Endothelial cell of umbilical vein (primary cell): ENCODE measurements at regions not wholly inside any gene's neighbourhood (a gene's known extent, or its start where the extent isn't known, plus 50 kb on each side); places are given as distances from the start of the nearest gene placed in this dataset.

Experiments used
- BruUV-seq: library from RNA; stranded (reverse); fragments of 400-500 nt; replicated peaks from 2 replicates; lab custom pipeline; 2021; lab: Mats Ljungman, UMichigan
- CTCF ChIA-PET: fragments of 300-600, 350-600 bp; sonication (Branson Sonifier 250); formaldehyde crosslinking; loops from one replicate; lab custom pipeline; 2021; ENCODE audit warnings: antibody characterized with exemption, inconsistent platforms; lab: Charles Lee
- POLR2A ChIA-PET: fragments of 300-600, 350-600 bp; sonication (Branson Sonifier 250); formaldehyde crosslinking; loops from one replicate; lab custom pipeline; 2021; ENCODE audit warnings: antibody characterized with exemption, inconsistent platforms; lab: Charles Lee
- DNase-seq: peaks from one replicate; pipeline ENCODE4 v3.0.0-alpha.2; 2011; ENCODE audit warnings: low read depth, low spot score
- FAIRE-seq: peaks from 2 replicates; lab custom pipeline; 2011; peaks lifted over from hg19 to GRCh38; lab: Jason Lieb, UNC
- H2AFZ ChIP-seq: 2 replicates; pipeline ENCODE4 v1.6.0; 2012; ENCODE audit warnings: low read depth, low read length, control low read depth, inconsistent platforms
- H3K27ac ChIP-seq: 2 replicates; pipeline ENCODE4 v1.5.1; 2011; ENCODE audit warnings: low read depth, mild to moderate bottlenecking, control low read depth, low read length, moderate library complexity; ENCODE audit not compliant: insufficient read depth
- H3K27me3 ChIP-seq, 2 experiments: 2 replicates each; pipeline versions ENCODE4 v1.6.0 to v1.6.1; 2011; ENCODE audit warnings: low read length in 2 of 2, mixed read lengths in 1 of 2; ENCODE audit not compliant: control insufficient read depth in 2 of 2, insufficient read depth in 2 of 2
- H3K36me3 ChIP-seq, 2 experiments: 2 replicates in 1 of 2; 3 replicates in 1 of 2; pipeline ENCODE4 v1.5.1; 2011; ENCODE audit warnings: low read length in 2 of 2, mild to moderate bottlenecking in 1 of 2, moderate library complexity in 1 of 2; ENCODE audit not compliant: control insufficient read depth in 2 of 2, insufficient read depth in 2 of 2; ENCODE audit errors: extremely low read depth in 1 of 2
- H3K4me1 ChIP-seq: 3 replicates; pipeline ENCODE4 v1.5.1; 2011; ENCODE audit warnings: mild to moderate bottlenecking, low read length; ENCODE audit not compliant: control insufficient read depth, insufficient read depth; ENCODE audit errors: extremely low read depth
- H3K4me2 ChIP-seq: 2 replicates; pipeline ENCODE4 v1.6.1; 2011; ENCODE audit warnings: low read length, control low read depth, mixed read lengths; ENCODE audit not compliant: insufficient read depth
- H3K4me3 ChIP-seq, 3 experiments: fragments of 200-600 bp in 1 of 3; sonication (generic), shearing (Covaris generic) in 1 of 3; replicated peaks in 1 of 3; 2 replicates each; pipeline ENCODE4 v1.5.1; 2011 to 2016; ENCODE audit warnings: control low read depth in 3 of 3, low read length in 3 of 3, mild to moderate bottlenecking in 2 of 3, inconsistent platforms in 1 of 3, low read depth in 1 of 3, moderate library complexity in 1 of 3; ENCODE audit not compliant: insufficient read depth in 1 of 3
- H3K79me2 ChIP-seq: 2 replicates; pipeline ENCODE4 v1.6.0; 2012; ENCODE audit warnings: low read length, inconsistent platforms; ENCODE audit not compliant: control insufficient read depth, insufficient read depth
- H3K9ac ChIP-seq: replicated peaks from 2 replicates; pipeline ENCODE3; 2011; ENCODE audit warnings: low read length, control low read depth; ENCODE audit not compliant: insufficient read depth; ENCODE audit errors: extremely low read depth
- H3K9me1 ChIP-seq: replicated peaks from 3 replicates; pipeline ENCODE4 v1.6.0; 2011; ENCODE audit warnings: mild to moderate bottlenecking, low read length; ENCODE audit not compliant: control insufficient read depth, insufficient read depth; ENCODE audit errors: extremely low read depth
- H3K9me3 ChIP-seq: replicated peaks from 2 replicates; pipeline ENCODE4 v1.5.1; 2012; ENCODE audit warnings: low read length, inconsistent platforms; ENCODE audit not compliant: control insufficient read depth, insufficient read depth
- H4K20me1 ChIP-seq: replicated peaks from 2 replicates; pipeline ENCODE3; 2011; ENCODE audit warnings: mild to moderate bottlenecking, low read length; ENCODE audit not compliant: control insufficient read depth, insufficient read depth; ENCODE audit errors: extremely low read depth
- EZH2 ChIP-seq: IDR thresholded peaks from 2 replicates; pipeline ENCODE4 v1.6.1; 2012; ENCODE audit warnings: borderline replicate concordance, low read depth, mild to moderate bottlenecking, moderate library complexity, low read length, inconsistent platforms; ENCODE audit not compliant: severe bottlenecking
- FOS ChIP-seq: IDR thresholded peaks from 2 replicates; pipeline ENCODE4 v1.6.1; 2011; ENCODE audit warnings: mild to moderate bottlenecking, low read length, moderate library complexity, borderline replicate concordance; ENCODE audit not compliant: insufficient read depth
- GATA2 ChIP-seq: IDR thresholded peaks from 2 replicates; pipeline ENCODE4 v1.7.0; 2011; ENCODE audit warnings: low read depth, mild to moderate bottlenecking, moderate library complexity, mixed read lengths, low read length; ENCODE audit not compliant: insufficient read length, insufficient read depth
- JUN ChIP-seq: IDR thresholded peaks from 2 replicates; pipeline ENCODE4 v1.6.1; 2011; ENCODE audit warnings: borderline replicate concordance, low read depth; ENCODE audit not compliant: insufficient read length, insufficient read depth
- MYC ChIP-seq: IDR thresholded peaks from one replicate; pipeline ENCODE4 v1.6.1; 2011; ENCODE audit warnings: mild to moderate bottlenecking, low read depth, low read length
- POLR2A ChIP-seq: IDR thresholded peaks from 2 replicates; pipeline ENCODE4 v1.6.1; 2012; ENCODE audit warnings: low read depth, mild to moderate bottlenecking, control low read depth, low read length
- POLR2AphosphoS5 ChIP-seq: IDR thresholded peaks from 2 replicates; pipeline ENCODE4 v1.6.1; 2012; ENCODE audit warnings: low read depth, mild to moderate bottlenecking, control low read depth, low read length, moderate library complexity; ENCODE audit not compliant: insufficient read depth
- dilution Hi-C: fragments of 300-500 bp; cut with MboI; formaldehyde crosslinking; loops from one replicate; pipeline ENCODE4 v1.15.0; 2019; ENCODE audit warnings: low sequenced_read_pairs; ENCODE audit not compliant: extremely low pct_ligation_motif_present
- intact Hi-C: fragments of 100-400 bp; cut with micrococcal nuclease; formaldehyde crosslinking; loops from one replicate; pipeline ENCODE4 v1.10.0; 2022
- TF ChIP-seq, protein P1 (sequence below): IDR thresholded peaks from 2 replicates; pipeline ENCODE4 v1.6.1; 2011; ENCODE audit not compliant: insufficient read depth, insufficient read length
- TF ChIP-seq, protein P2 (sequence below), 2 donors: IDR thresholded peaks; 1 replicate in 1 of 2; 2 replicates in 1 of 2; pipeline ENCODE4 v1.5.1; 2011; ENCODE audit warnings: low read length in 2 of 2, mild to moderate bottlenecking in 2 of 2, moderate library complexity in 2 of 2, control low read depth in 1 of 2, inconsistent platforms in 1 of 2, low read depth in 1 of 2; ENCODE audit not compliant: insufficient read depth in 1 of 2; ENCODE audit errors: extremely low read depth in 1 of 2

DNA sequence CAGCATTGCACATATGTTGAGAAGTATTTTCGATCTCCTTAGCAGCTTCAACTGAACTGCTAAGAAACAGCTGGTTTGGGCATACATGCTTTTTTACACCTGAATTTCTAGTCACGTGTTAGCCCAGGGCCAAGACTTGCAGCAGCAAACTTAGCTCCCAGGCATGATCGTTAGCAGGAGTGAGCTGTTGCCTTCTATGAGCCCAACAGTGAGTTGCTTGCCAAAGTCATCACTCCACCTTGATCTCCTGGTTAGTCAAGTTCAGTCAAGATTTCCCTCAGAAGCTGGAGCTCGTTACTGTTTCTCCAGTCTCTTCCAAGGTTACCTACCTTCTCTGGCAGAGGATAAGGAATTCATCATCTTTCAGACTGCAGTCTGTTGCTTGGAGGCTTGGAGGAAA lies 100.4 kb upstream of the SEMA6D start:
- Histone ChIP-seq H3K9me3 (no peaks in the 10 kb centered on the region), H2AFZ (no peak overlapping the region), H3K36me3 (no peaks in the 10 kb centered on the region), H3K9me1 (no peaks in the 10 kb centered on the region), H3K4me3 (no peak overlapping the region), H3K9ac (no peak overlapping the region), H4K20me1 (no peaks in the 10 kb centered on the region), H3K27ac (no peak overlapping the region), H3K4me1 (no peaks in the 10 kb centered on the region), H3K27me3 (no peaks in the 10 kb centered on the region), H3K79me2 (no peaks in the 10 kb centered on the region), H3K4me2 (no peak overlapping the region)
- TF ChIP-seq GATA2 (no peak), POLR2A (no peak), EZH2 (no peak), MYC (no peak), JUN (no peak), POLR2AphosphoS5 (no peak), FOS (no peak)
- TF ChIP-seq, protein P1, sequence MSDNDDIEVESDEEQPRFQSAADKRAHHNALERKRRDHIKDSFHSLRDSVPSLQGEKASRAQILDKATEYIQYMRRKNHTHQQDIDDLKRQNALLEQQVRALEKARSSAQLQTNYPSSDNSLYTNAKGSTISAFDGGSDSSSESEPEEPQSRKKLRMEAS: no peak
- TF ChIP-seq, protein P2, sequence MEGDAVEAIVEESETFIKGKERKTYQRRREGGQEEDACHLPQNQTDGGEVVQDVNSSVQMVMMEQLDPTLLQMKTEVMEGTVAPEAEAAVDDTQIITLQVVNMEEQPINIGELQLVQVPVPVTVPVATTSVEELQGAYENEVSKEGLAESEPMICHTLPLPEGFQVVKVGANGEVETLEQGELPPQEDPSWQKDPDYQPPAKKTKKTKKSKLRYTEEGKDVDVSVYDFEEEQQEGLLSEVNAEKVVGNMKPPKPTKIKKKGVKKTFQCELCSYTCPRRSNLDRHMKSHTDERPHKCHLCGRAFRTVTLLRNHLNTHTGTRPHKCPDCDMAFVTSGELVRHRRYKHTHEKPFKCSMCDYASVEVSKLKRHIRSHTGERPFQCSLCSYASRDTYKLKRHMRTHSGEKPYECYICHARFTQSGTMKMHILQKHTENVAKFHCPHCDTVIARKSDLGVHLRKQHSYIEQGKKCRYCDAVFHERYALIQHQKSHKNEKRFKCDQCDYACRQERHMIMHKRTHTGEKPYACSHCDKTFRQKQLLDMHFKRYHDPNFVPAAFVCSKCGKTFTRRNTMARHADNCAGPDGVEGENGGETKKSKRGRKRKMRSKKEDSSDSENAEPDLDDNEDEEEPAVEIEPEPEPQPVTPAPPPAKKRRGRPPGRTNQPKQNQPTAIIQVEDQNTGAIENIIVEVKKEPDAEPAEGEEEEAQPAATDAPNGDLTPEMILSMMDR (IDR thresholded peaks at IDR 0.05; ENCODE audit: extremely low read depth in 1 of 2, insufficient read depth in 1 of 2, low read depth in 1 of 2, low read length in 2 of 2): no peak
- dilution Hi-C loops (no loop called here), intact Hi-C loops (no loop called here)
- ChIA-PET CTCF (interaction anchor here (1.3 kb wide), 1 partner anchor 421 kb away, joined by 3 read pairs; no protein-coding TSS in a partner anchor), POLR2A (no interaction called here)
- DNase-seq (no peak), FAIRE-seq (no peak)
- BruUV-seq: no TSS peak
